ENCODE measurements at regions not wholly inside any gene's neighbourhood (a gene's known extent, or its start where the extent isn't known, plus 50 kb on each side); places are given as distances from the start of the nearest gene placed in this dataset.

DNA sequence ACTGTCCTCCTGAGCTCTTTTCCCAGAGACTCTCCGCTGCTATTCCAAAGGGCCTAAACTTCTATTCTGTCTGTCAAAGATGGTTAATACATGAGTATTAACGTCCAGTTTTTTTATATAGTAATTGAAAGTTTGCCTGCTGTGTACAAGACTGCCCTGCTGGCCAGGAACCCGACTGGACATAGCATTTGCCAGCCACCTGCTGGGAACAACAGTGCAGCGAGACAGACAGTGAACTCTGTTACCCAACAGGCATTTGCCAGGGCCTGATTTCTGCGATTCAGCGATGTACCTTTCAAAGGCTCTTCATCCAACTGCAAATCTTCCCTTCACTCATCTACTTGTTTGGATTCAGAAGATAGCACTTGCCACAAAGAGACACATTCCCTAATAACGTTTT is 128.8 kb upstream of the SEM1 start:
- no peak overlapping the region for H3K27ac ChIP-seq (ENCODE audit: low read depth in 2 of 2, low read length in 1 of 2)
- no peaks in the 10 kb centered on the region for H3K4me1 ChIP-seq (ENCODE audit: control insufficient read depth in 2 of 2, insufficient read depth in 2 of 2, low read length in 1 of 2)
- WGBS, 2 donors, result 71 to 73% methylated on average over 7 of the region's 7 CpGs
- H3K4me3 ChIP-seq (ENCODE audit: low read depth in 1 of 2, low read length in 2 of 2), result no peak overlapping the region
- no peaks in the 10 kb centered on the region for H3K36me3 ChIP-seq (ENCODE audit: control insufficient read depth in 2 of 2, insufficient read depth in 2 of 2, low read length in 1 of 2)
- H3K9me3 ChIP-seq (ENCODE audit: control insufficient read depth in 2 of 2, insufficient read depth in 1 of 2, low read depth in 1 of 2, low read length in 1 of 2), result no peaks in the 10 kb centered on the region
- no peaks in the 10 kb centered on the region for H3K27me3 ChIP-seq (ENCODE audit: control insufficient read depth in 1 of 2, insufficient read depth in 2 of 2, low read length in 2 of 2)

DNA sequence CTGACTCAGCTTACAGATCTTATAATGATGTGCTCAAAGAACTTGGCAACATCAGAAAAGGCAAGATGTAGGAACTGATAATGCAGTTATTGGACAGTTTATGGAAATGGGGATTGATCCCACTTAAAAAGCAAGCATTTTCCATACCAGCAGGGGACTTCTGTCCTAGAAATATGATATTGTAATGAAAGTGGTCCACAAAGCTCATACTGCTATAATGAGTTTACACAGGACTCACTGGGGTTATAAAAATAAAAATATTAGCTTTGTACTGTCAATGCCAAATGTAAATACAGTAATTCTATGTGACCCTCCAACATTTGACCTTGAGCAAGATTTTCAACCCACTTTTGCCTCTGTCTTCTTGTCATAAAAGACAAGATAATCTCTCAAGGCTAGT is 145.5 kb upstream of the SEM1 start:
- Histone ChIP-seq H3K27ac (ENCODE audit: low read depth in 2 of 2, low read length in 1 of 2) (no peak overlapping the region), H3K36me3 (ENCODE audit: control insufficient read depth in 2 of 2, insufficient read depth in 2 of 2, low read length in 1 of 2) (no peaks in the 10 kb centered on the region), H3K9me3 (ENCODE audit: control insufficient read depth in 2 of 2, insufficient read depth in 1 of 2, low read depth in 1 of 2, low read length in 1 of 2) (peaks cover 0 to 3% of the 10 kb centered on the region in 2 donors), H3K4me1 (ENCODE audit: control insufficient read depth in 2 of 2, insufficient read depth in 2 of 2, low read length in 1 of 2) (no peaks in the 10 kb centered on the region), H3K27me3 (ENCODE audit: control insufficient read depth in 1 of 2, insufficient read depth in 2 of 2, low read length in 2 of 2) (peaks cover 2% of the 10 kb centered on the region in 2 donors), H3K4me3 (ENCODE audit: low read depth in 1 of 2, low read length in 2 of 2) (no peak overlapping the region)

DNA sequence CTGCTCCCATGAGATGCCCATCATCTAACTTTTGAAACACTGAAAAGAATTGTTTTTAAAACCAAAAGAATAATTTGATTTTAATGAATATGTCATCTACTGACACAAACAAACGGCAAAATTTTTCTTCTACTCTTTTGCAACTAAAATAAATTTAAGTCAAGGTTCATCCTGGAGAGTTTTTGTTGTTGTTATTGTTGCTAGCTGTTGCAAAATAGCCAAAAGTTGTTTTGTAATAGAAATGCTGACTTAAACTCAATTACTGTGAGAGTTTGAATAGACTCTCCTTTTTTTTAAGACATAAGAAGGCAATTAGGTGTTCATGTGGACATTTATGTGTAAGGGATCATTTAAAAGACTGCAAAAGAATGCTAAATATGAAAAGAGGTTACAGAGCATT is 146.0 kb upstream of the SEM1 start:
- Histone ChIP-seq H3K4me3 (ENCODE audit: low read depth in 1 of 2, low read length in 2 of 2) (no peak overlapping the region), H3K27me3 (ENCODE audit: control insufficient read depth in 1 of 2, insufficient read depth in 2 of 2, low read length in 2 of 2) (peaks cover 2% of the 10 kb centered on the region in 2 donors), H3K9me3 (ENCODE audit: control insufficient read depth in 2 of 2, insufficient read depth in 1 of 2, low read depth in 1 of 2, low read length in 1 of 2) (peaks cover 0 to 3% of the 10 kb centered on the region in 2 donors), H3K4me1 (ENCODE audit: control insufficient read depth in 2 of 2, insufficient read depth in 2 of 2, low read length in 1 of 2) (no peaks in the 10 kb centered on the region), H3K36me3 (ENCODE audit: control insufficient read depth in 2 of 2, insufficient read depth in 2 of 2, low read length in 1 of 2) (no peaks in the 10 kb centered on the region), H3K27ac (ENCODE audit: low read depth in 2 of 2, low read length in 1 of 2) (no peak overlapping the region)
- 60 to 68% methylated on average over 1 of the region's 1 CpG for WGBS, 2 donors

DNA sequence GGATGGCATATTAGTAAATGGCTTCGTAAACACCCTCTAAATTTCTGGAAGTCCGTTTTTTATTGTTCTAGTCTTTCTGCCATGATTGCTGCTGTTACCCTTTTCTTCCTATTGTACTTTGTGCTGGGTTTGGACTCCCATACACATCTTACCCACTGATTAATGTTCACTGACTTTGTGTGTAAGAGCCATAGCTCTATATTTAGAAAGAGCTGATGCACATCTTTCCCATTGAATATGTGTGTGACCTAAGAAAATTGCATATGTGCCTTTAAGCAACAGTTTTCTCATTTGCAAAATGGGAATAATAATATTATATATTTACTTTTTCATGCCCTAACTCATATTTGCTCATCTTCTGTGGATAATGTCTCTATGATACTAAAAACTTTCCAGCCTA is 135.8 kb upstream of the DLX6 start:
- Histone ChIP-seq H3K4me3 (ENCODE audit: low read depth in 1 of 2, low read length in 2 of 2) (no peak overlapping the region), H3K4me1 (ENCODE audit: control insufficient read depth in 2 of 2, insufficient read depth in 2 of 2, low read length in 1 of 2) (no peaks in the 10 kb centered on the region), H3K36me3 (ENCODE audit: control insufficient read depth in 2 of 2, insufficient read depth in 2 of 2, low read length in 1 of 2) (no peaks in the 10 kb centered on the region), H3K27ac (ENCODE audit: low read depth in 2 of 2, low read length in 1 of 2) (no peak overlapping the region), H3K9me3 (ENCODE audit: control insufficient read depth in 2 of 2, insufficient read depth in 1 of 2, low read depth in 1 of 2, low read length in 1 of 2) (no peaks in the 10 kb centered on the region), H3K27me3 (ENCODE audit: control insufficient read depth in 1 of 2, insufficient read depth in 2 of 2, low read length in 2 of 2) (peaks cover 0 to 2% of the 10 kb centered on the region in 2 donors)
- 76 to 85% methylated on average over 2 of the region's 2 CpGs for WGBS, 2 donors

DNA sequence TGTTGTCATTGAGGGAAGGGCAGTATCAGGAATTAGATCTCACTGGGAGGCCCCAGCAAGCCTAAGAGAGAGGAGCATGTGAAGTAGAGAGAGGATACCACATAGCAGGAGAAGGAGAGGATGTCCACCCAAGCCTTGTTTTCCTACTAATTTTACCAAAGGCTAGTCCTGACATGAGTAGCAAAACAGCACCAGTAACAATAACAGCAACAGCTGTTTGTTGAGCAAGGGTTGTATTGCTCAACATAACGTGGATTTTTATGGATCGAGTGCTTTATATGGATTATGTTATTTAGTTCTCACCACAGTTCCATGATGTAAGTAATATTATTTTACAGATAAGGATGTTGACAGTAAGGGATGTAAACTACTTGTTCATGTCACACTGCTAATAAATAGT is 135.2 kb upstream of the DLX6 start:
- Histone ChIP-seq H3K4me1 (ENCODE audit: control insufficient read depth in 2 of 2, insufficient read depth in 2 of 2, low read length in 1 of 2) (no peaks in the 10 kb centered on the region), H3K4me3 (ENCODE audit: low read depth in 1 of 2, low read length in 2 of 2) (no peak overlapping the region), H3K9me3 (ENCODE audit: control insufficient read depth in 2 of 2, insufficient read depth in 1 of 2, low read depth in 1 of 2, low read length in 1 of 2) (no peaks in the 10 kb centered on the region), H3K27ac (ENCODE audit: low read depth in 2 of 2, low read length in 1 of 2) (no peak overlapping the region), H3K27me3 (ENCODE audit: control insufficient read depth in 1 of 2, insufficient read depth in 2 of 2, low read length in 2 of 2) (peaks cover 0 to 3% of the 10 kb centered on the region in 2 donors), H3K36me3 (ENCODE audit: control insufficient read depth in 2 of 2, insufficient read depth in 2 of 2, low read length in 1 of 2) (no peaks in the 10 kb centered on the region)
- 50 to 56% methylated on average over 2 of the region's 2 CpGs for WGBS, 2 donors

DNA sequence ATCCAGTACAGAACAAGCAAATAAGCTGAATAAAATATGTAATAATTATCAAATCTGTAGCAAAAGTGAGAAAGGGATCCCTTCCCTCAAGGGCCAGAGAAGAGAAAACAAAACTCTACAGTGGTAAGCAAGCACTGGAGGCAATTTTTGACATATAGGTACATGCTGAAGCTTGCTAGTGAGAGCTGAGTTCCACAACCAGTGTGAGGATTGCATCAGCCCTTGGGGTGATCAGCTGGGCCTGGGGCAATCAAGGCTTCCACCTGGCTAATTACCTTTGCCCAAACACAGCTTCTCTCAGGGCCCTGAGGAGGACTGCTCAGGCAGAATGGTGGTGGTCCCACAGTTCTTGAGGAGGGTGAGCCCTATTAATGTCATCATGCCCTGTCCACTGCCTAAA is 134.4 kb upstream of the DLX6 start:
- no peak overlapping the region for H3K27ac ChIP-seq (ENCODE audit: low read depth in 2 of 2, low read length in 1 of 2)
- H3K36me3 ChIP-seq (ENCODE audit: control insufficient read depth in 2 of 2, insufficient read depth in 2 of 2, low read length in 1 of 2), result no peaks in the 10 kb centered on the region
- no peaks in the 10 kb centered on the region for H3K4me1 ChIP-seq (ENCODE audit: control insufficient read depth in 2 of 2, insufficient read depth in 2 of 2, low read length in 1 of 2)
- H3K4me3 ChIP-seq (ENCODE audit: low read depth in 1 of 2, low read length in 2 of 2), result no peak overlapping the region
- peaks cover 0 to 6% of the 10 kb centered on the region in 2 donors for H3K27me3 ChIP-seq (ENCODE audit: control insufficient read depth in 1 of 2, insufficient read depth in 2 of 2, low read length in 2 of 2)
- no peaks in the 10 kb centered on the region for H3K9me3 ChIP-seq (ENCODE audit: control insufficient read depth in 2 of 2, insufficient read depth in 1 of 2, low read depth in 1 of 2, low read length in 1 of 2)

DNA sequence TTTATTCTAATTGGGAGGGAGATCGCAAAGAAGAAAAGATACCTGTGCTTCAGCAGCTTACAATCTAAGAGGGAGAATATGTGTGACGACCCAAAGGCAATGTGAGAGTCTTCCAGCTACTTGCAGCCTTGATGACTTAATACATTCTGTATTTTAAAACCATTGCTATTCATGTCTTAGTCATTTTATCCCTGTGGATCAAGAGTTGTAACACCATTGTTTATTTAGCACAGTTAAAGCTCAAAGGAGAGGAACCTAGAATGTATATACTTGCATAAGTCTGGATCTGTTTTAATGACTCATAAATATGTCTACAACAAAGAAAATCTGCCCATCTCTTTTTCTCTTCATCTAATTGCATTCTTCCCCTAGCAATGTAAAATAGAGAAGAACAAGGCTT is 117.9 kb upstream of the DLX6 start:
- Histone ChIP-seq H3K4me3 (ENCODE audit: low read depth in 1 of 2, low read length in 2 of 2) (no peak overlapping the region), H3K4me1 (ENCODE audit: control insufficient read depth in 2 of 2, insufficient read depth in 2 of 2, low read length in 1 of 2) (no peaks in the 10 kb centered on the region), H3K36me3 (ENCODE audit: control insufficient read depth in 2 of 2, insufficient read depth in 2 of 2, low read length in 1 of 2) (no peaks in the 10 kb centered on the region), H3K27me3 (ENCODE audit: control insufficient read depth in 1 of 2, insufficient read depth in 2 of 2, low read length in 2 of 2) (no peaks in the 10 kb centered on the region), H3K27ac (ENCODE audit: low read depth in 2 of 2, low read length in 1 of 2) (no peak overlapping the region), H3K9me3 (ENCODE audit: control insufficient read depth in 2 of 2, insufficient read depth in 1 of 2, low read depth in 1 of 2, low read length in 1 of 2) (no peaks in the 10 kb centered on the region)
- 52 to 66% methylated on average over 2 of the region's 2 CpGs for WGBS, 2 donors

DNA sequence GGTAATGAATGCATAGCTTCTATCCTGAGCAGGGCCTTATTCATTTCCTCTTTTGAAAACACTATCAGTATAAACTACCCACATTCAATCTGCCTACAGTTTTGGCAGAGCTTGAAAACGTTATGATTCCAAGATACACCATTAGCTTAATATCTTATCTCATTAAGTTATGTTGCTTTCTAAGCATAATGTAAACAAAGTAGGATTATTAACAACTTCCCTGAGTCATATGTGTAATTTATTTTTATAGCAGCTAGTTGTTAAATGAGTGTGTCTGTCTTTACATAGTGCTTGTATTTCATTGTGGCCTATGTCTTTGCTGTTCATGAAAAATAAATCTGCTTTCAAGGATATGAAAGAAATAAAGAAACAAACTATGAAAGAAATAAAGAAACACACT is 106.2 kb upstream of the DLX6 start:
- H3K27me3 ChIP-seq (ENCODE audit: control insufficient read depth in 1 of 2, insufficient read depth in 2 of 2, low read length in 2 of 2), result peaks cover 0 to 5% of the 10 kb centered on the region in 2 donors
- no peak overlapping the region for H3K27ac ChIP-seq (ENCODE audit: low read depth in 2 of 2, low read length in 1 of 2)
- no peaks in the 10 kb centered on the region for H3K36me3 ChIP-seq (ENCODE audit: control insufficient read depth in 2 of 2, insufficient read depth in 2 of 2, low read length in 1 of 2)
- H3K9me3 ChIP-seq (ENCODE audit: control insufficient read depth in 2 of 2, insufficient read depth in 1 of 2, low read depth in 1 of 2, low read length in 1 of 2), result no peaks in the 10 kb centered on the region
- no peak overlapping the region for H3K4me3 ChIP-seq (ENCODE audit: low read depth in 1 of 2, low read length in 2 of 2)
- no peaks in the 10 kb centered on the region for H3K4me1 ChIP-seq (ENCODE audit: control insufficient read depth in 2 of 2, insufficient read depth in 2 of 2, low read length in 1 of 2)
- 15 to 25% methylated on average over 1 of the region's 1 CpG for WGBS, 2 donors

GRCh38 chr7:96901822-96902445 is 103.4 kb upstream of the DLX6 start:
- H3K27me3 ChIP-seq (ENCODE audit: control insufficient read depth in 1 of 2, insufficient read depth in 2 of 2, low read length in 2 of 2), result peaks cover 0 to 6% of the 10 kb centered on the region in 2 donors
- 28 to 36% methylated on average over 3 of the region's 3 CpGs for WGBS, 2 donors
- no peaks in the 10 kb centered on the region for H3K9me3 ChIP-seq (ENCODE audit: control insufficient read depth in 2 of 2, insufficient read depth in 1 of 2, low read depth in 1 of 2, low read length in 1 of 2)

DNA sequence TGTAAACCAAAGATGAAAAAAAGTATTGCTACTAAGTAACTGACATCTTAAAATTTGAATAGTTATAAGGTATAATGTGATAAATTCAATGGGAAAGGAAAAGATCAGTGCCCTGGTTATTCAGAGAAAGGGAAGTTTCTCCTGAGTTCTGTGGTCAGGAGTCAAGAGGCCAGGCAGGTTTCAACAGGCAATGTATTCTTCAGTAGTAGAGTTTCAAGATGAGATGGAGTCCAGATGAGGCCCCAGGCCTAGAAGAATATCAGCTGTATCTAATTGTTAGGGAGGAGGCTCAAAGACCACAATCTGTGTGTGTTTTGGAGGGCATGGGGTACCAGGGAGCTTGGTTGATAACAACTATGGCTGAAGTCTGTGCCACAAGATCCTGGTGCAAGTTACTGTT is 101.4 kb upstream of the DLX6 start:
- no peaks in the 10 kb centered on the region for H3K36me3 ChIP-seq (ENCODE audit: control insufficient read depth in 2 of 2, insufficient read depth in 2 of 2, low read length in 1 of 2)
- H3K27ac ChIP-seq (ENCODE audit: low read depth in 2 of 2, low read length in 1 of 2), result no peak overlapping the region
- H3K27me3 ChIP-seq (ENCODE audit: control insufficient read depth in 1 of 2, insufficient read depth in 2 of 2, low read length in 2 of 2), result peaks cover 0 to 3% of the 10 kb centered on the region in 2 donors
- H3K9me3 ChIP-seq (ENCODE audit: control insufficient read depth in 2 of 2, insufficient read depth in 1 of 2, low read depth in 1 of 2, low read length in 1 of 2), result no peaks in the 10 kb centered on the region
- no peaks in the 10 kb centered on the region for H3K4me1 ChIP-seq (ENCODE audit: control insufficient read depth in 2 of 2, insufficient read depth in 2 of 2, low read length in 1 of 2)
- no peak overlapping the region for H3K4me3 ChIP-seq (ENCODE audit: low read depth in 1 of 2, low read length in 2 of 2)

More at GRCh38 chr7:96901822-96902445, 103.4 kb upstream of the DLX6 start:
- H3K27ac ChIP-seq (ENCODE audit: low read depth in 2 of 2, low read length in 1 of 2), result no peak overlapping the region
- no peaks in the 10 kb centered on the region for H3K4me1 ChIP-seq (ENCODE audit: control insufficient read depth in 2 of 2, insufficient read depth in 2 of 2, low read length in 1 of 2)
- no peaks in the 10 kb centered on the region for H3K36me3 ChIP-seq (ENCODE audit: control insufficient read depth in 2 of 2, insufficient read depth in 2 of 2, low read length in 1 of 2)
- no peak overlapping the region for H3K4me3 ChIP-seq (ENCODE audit: low read depth in 1 of 2, low read length in 2 of 2)
